GM10266 (cell line): ENCODE measurements at regions not wholly inside any gene's neighbourhood (a gene's known extent, or its start where the extent isn't known, plus 50 kb on each side); places are given as distances from the start of the nearest gene placed in this dataset.

Source experiments
- DNase-seq: peaks from one replicate; pipeline ENCODE4 v3.0.0; 2012; ENCODE audit errors: extremely low spot score
- CTCF ChIP-seq: IDR thresholded peaks from 2 replicates; pipeline ENCODE4 v1.5.1; 2012; ENCODE audit warnings: mild to moderate bottlenecking, low read depth; ENCODE audit not compliant: control insufficient read depth, insufficient read depth; ENCODE audit errors: missing control alignments

GRCh38 chr16:6956511-6956910, 376.1 kb upstream of the RBFOX1 start:
- no peak for DNase-seq
- TF ChIP-seq CTCF: no peak

- TF ChIP-seq CTCF: no peak
- DNase-seq: no peak
These were observed 377.3 kb upstream of the RBFOX1 start for GRCh38 chr16:6955303-6955702.

GRCh38 chr16:6949240-6949639, 383.4 kb upstream of the RBFOX1 start:
- no peak for TF ChIP-seq CTCF
- DNase-seq: no peak

GRCh38 chr16:6947291-6947690, 385.4 kb upstream of the RBFOX1 start:
- DNase-seq: no peak
- no peak for TF ChIP-seq CTCF

GRCh38 chr16:6946802-6947201, 385.8 kb upstream of the RBFOX1 start:
- TF ChIP-seq CTCF: no peak
- DNase-seq: no peak

- no peak for TF ChIP-seq CTCF
- DNase-seq: no peak
These were observed 386.5 kb upstream of the RBFOX1 start for GRCh38 chr16:6946106-6946505.

- no peak for DNase-seq
- TF ChIP-seq CTCF: no peak
These were observed 391.7 kb upstream of the RBFOX1 start for GRCh38 chr16:6940968-6941367.
